Esophagus muscularis mucosa (tissue), 4 donors: ENCODE measurements at regions not wholly inside any gene's neighbourhood (a gene's known extent, or its start where the extent isn't known, plus 50 kb on each side); places are given as distances from the start of the nearest gene placed in this dataset.

ENCODE experiments used
- EP300 ChIP-seq: sonication (generic); formaldehyde crosslinking; IDR thresholded peaks from one replicate; pipeline ENCODE4 v1.6.1; 2017; ENCODE audit warnings: antibody characterized with exemption
- POLR2A ChIP-seq: fragments of 450-650 bp; IDR thresholded peaks from one replicate; pipeline ENCODE4 v1.6.1; 2017; ENCODE audit warnings: antibody characterized with exemption, moderate library complexity, mild to moderate bottlenecking, low read depth
- TF ChIP-seq, protein P1 (sequence below), 3 experiments: fragments of 200-600 bp in 2 of 3; fragments of 450-650 bp in 1 of 3; sonication (generic) in 2 of 3; IDR thresholded peaks; one replicate each; pipeline ENCODE4 v1.5.1; 2017 to 2019; ENCODE audit warnings: antibody characterized with exemption in 3 of 3, mild to moderate bottlenecking in 2 of 3, moderate library complexity in 1 of 3

GRCh38 chr6:170463101-170463721 is 89.9 kb downstream of the PSMB1 start:
- TF ChIP-seq, protein P1, sequence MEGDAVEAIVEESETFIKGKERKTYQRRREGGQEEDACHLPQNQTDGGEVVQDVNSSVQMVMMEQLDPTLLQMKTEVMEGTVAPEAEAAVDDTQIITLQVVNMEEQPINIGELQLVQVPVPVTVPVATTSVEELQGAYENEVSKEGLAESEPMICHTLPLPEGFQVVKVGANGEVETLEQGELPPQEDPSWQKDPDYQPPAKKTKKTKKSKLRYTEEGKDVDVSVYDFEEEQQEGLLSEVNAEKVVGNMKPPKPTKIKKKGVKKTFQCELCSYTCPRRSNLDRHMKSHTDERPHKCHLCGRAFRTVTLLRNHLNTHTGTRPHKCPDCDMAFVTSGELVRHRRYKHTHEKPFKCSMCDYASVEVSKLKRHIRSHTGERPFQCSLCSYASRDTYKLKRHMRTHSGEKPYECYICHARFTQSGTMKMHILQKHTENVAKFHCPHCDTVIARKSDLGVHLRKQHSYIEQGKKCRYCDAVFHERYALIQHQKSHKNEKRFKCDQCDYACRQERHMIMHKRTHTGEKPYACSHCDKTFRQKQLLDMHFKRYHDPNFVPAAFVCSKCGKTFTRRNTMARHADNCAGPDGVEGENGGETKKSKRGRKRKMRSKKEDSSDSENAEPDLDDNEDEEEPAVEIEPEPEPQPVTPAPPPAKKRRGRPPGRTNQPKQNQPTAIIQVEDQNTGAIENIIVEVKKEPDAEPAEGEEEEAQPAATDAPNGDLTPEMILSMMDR (IDR thresholded peaks at IDR 0.05) = no peak
- TF ChIP-seq POLR2A = no peak
- no peak for TF ChIP-seq EP300
